HG02642 (cell line): ENCODE measurements at regions not wholly inside any gene's neighbourhood (a gene's known extent, or its start where the extent isn't known, plus 50 kb on each side); places are given as distances from the start of the nearest gene placed in this dataset.

ENCODE experiments used
- ATAC-seq: cut with Tn5 transposase; IDR thresholded peaks from one replicate; pipeline ENCODE4 v1.9.1; 2021; ENCODE audit warnings: mild to moderate bottlenecking; ENCODE audit not compliant: unreplicated experiment, poor library complexity

DNA sequence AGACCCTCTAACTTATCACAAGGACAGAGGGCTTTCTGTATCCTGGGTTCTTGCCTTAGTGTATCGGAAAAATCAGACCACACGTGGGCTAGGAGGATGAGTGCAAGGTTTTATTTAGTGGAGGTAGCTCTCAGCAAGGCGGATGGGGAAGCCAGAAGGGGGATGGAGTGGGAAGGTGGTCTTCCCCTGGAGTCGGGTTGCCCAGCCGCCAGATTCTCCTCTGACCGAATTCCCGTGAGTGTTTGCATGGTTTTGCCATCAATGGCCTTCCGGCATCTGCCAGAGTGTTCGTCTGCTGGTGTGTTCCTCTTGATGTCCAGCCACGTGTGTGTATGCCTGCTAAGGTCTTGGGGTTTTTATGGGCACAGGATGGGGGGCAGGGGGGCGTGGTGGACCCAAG, 1335.1 kb upstream of the SPRY2 start:
- no peak for ATAC-seq

DNA sequence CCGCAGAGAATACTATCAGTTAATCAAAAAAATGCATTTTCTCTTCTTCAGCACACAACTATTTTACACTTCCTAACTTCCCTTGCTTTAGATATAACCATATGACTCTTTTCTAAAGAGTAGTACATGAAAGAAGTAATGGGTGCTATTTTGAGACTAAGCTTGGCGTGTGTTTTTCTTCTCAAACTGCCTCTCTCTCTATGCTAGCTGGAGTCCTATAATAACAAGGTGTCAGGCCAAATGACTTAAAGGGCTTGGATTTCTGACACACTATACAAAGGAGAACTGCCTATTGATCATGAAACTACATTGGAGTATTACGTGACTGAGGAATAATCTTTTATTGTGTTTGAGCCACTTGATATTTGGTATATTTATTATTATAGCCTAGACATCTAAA, 1330.1 kb upstream of the SPRY2 start:
- no peak for ATAC-seq

DNA sequence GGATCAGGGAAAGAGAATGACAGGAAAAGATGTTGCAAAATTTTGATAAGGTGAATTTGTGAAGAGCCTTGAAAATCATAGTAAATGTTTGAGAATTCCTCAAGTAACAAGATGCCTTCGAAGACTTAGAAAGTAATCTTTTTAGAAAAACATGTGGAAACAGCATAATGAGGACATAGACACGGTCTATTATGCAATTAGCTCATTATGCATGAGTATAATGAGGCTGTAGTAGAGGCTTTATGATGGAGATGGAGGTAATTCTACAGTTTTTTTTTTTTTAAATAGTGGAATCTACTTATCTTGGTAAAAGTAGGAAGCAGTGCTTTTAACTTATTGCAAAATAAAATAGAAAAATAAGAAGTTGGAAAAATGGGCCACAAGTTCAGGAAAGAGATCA, 1329.1 kb upstream of the SPRY2 start:
- ATAC-seq = no peak

DNA sequence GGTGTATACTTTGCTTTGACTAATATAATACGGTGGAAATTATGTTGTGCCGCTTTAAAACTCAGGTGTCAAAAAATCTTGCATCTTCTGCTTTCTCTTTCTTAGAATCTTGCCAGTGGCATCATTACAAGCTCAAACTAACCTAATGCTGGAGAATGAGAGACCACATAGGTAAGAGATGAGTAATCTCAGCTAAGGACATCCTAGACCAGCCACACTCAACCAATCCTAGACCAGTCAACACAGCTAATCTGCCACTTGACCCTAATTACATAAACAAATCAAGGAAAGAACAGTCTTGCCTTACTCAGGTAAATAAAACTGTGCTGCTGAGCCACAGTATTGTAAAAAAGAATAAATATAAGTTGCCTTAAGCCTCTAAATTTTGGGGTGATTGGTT, 1323.9 kb upstream of the SPRY2 start:
- no peak for ATAC-seq

DNA sequence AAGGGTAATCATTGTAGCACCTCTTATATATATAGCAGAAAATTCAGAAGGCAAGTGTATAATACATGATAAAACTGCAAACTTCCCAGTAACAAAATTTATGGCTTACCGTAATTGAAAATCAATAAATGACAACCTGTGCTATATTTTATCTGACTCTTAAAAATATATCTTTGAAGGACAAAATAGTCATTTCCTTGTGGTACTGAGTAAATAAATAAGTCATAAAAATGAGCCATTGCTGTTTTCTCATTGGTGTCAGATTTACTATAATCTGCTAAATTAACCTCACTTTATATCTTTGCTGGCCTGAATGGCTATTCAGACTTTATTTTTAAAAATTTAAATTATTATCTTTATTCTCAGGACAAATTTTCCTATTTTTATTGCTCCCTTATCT, 1319.1 kb upstream of the SPRY2 start:
- no peak for ATAC-seq

DNA sequence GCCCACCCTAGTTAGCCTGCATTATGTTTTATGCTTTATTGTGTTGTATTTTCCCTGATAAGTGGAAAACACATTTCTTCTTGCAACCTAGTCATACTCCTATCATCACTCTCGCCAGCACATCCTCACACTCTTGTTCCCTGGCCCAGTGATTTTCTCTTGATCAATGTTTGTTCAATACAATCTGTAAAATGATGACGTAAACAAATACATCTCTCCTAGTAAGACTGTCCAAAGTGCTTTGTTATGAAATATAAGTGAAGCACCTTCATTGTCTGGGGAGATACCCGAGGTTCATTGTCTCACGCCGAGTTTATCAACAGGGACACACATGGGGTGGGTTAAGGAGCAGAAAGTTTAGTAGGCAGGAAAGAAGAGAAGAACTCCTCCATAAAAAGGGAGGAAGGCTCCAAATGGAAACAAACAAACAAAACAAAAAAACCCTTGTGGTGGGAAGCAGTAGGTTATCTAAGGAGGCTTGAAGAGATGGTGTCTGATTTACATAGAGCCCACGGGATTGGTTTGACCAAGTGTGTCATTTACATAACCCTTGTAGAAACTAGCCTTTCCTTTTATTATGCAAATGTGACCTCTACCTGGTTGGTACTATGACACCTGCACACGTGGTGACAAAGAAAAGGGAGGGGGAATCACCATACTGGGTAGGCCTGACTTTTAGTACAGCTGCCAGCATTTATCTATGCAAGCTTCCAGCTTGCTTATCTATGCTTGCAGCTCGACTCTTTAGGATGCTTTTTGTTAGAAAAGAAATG, 1317.9 kb upstream of the SPRY2 start:
- ATAC-seq = no peak

DNA sequence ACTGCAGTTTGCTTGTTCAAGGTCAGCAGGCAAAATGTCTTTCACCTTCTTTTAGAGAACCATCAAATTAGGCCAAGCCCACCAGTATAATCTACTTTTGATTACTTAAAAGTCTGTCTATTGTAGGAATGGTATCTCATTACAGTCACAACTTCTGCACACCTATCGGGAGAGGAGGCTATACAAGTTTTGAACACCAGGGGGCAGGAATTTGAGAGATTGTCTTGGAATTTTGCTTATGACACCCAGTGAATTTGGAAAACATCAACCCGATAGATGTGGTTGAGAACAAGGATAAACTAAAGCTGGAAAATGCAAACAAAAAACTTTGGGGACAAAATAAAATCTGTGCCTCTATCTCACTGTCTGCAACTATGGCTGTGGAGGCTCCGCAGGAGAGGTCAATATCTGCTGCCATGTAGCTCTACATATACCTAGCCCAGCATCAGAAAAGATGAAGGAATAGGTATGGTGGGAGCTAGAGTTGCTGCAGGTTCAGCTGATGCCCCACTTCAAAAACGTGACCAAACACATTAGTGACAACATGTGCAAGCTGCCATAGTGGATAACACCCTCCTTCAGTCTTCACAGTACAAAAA, 1299.2 kb upstream of the SPRY2 start:
- no peak for ATAC-seq

DNA sequence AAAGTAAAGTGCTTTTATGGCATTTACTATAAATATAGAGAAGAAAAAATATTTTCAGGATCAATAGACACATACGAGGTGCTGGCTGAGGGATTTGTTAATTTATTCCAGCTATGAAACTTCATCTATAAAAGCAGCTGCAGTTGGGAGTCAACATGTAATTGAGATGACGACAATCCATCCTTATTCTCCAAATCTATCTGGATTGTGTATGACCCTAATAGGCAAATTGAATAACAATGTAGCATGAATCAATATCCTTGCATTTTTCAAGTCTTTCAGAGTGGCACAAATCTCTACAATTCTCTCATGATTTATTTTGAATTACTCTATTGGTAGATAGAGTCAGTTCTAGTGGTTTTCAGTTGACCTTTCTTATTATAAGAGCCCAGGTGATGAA, 1296.5 kb upstream of the SPRY2 start:
- no peak for ATAC-seq

DNA sequence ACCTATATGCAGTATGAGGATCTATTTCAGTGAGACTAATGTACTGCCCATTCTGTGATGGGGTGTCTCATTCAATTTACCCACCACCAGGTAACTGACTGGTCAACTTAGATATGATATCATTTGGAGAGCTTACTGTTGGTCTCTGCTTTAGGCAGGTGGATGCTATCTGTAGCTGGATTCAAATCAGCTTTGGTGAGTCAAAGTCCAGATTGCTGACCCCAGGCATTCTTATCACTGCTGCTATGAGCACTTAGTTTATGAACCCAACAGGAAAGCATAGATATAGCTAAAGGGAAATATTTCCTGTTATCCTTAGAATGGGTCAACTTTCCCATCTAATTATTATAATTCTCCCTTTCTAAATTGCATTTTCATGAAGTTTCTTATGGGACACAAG, 1295.2 kb upstream of the SPRY2 start:
- ATAC-seq = no peak

DNA sequence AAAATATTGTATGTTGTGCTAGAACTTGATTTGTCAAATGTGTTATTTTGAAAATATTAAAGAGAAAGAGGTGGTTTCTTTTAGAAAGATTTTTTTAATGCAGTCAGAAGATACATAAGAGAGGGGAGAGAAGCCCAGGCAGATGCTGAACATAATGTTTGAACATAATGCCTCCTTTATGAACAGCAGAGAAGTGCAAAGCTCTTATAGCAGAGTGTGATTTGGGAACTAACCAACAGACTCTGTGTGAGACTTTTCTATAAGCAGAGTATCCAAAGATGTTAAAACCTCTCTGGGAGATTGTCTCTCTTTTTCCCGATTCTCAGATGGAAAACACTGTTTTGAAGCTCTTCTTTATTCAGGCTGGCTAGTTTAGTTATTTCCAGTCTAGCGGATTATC, 1274.1 kb upstream of the SPRY2 start:
- ATAC-seq = no peak

DNA sequence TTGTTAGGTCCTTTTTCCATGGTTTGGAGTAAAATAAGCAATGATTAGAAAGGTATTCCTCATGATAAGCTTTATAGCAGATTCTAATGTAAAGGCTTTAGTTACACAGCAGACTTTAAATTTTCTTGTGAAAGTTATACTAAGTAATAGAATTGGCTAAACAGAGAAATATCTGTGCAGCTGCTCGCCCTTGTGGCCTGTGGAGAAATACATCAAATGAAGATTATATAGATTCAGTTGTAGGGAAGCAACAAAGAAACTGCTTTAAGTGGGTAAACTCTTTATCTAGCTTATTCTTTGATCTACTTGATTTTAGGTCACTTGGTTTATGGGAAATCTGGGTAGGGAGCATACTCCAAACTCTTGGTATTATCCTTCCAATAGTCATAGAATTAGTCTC, 1269.7 kb upstream of the SPRY2 start:
- ATAC-seq = no peak

DNA sequence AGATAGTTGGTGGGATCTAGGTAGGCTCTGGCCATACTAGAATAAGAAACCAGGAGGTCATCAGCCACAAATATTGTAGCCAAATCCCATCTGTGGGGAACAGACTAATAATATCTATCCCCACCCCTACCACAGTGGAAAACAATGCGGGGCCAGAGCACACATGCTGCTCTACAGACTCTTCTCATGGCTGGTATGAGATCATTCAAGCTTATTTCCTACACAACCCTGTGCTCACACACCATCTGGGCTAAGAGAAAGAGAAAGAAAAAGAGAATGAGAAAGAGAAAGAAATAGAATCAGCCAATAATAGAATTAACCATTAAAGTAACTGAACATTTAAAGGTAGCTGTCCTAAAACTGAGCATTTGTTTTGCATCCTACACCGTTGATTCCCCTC, 1268.4 kb upstream of the SPRY2 start:
- ATAC-seq = no peak

DNA sequence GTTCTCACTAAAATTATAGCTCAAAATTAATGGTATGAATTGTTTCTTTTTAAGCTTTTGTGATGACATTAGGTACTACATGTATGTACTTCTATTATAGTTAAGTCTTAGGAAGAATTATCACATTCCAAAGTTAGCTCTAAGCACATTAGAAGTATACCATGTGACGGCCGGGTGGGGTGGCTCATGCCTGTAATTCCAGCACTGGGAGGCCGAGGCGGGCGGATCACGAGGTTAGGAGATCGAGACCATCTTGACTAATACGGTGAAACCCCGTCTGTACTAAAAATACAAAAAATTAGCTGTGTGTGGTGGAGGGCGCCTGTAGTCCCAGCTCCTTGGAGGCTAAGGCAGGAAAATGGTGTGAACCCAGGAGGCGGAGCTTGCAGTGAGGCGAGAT, 1265.1 kb upstream of the SPRY2 start:
- ATAC-seq = no peak

DNA sequence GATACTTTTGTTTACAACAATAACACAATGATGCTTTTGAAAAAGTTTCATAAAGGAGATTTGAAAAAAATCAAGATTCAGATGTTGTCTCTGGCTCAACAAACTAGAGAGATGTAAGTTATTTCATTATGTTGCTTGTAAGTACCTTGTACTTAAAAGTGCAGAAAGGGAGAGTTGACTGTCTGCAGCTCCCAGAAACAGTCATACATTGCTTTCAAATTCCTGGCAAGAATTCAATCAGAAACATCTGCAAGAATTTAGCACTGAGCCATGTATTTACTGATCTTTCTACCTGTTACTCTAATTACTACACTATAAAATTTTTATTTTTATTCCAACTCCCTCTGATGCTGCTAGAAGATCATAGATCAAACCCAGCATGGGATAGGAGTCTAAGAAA, 1261.3 kb upstream of the SPRY2 start:
- ATAC-seq = no peak

DNA sequence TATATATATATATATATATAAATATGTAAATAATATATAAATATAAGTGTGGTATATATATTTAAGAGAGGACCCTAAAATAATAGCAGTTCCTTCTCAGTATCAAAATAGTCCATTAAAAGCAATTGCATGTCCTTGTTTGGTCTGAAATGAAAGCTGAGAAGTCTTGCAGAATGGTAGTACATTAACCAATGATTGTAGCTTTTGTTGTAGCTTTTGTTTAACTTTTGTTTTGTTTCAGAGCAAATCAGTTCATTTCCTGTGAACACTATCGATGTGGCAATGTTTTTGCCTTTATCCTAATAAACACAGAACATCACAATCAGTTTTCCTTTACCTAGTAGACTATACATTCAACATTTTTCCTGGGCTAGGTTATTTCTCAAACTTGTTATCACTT, 1256.2 kb upstream of the SPRY2 start:
- ATAC-seq = no peak

DNA sequence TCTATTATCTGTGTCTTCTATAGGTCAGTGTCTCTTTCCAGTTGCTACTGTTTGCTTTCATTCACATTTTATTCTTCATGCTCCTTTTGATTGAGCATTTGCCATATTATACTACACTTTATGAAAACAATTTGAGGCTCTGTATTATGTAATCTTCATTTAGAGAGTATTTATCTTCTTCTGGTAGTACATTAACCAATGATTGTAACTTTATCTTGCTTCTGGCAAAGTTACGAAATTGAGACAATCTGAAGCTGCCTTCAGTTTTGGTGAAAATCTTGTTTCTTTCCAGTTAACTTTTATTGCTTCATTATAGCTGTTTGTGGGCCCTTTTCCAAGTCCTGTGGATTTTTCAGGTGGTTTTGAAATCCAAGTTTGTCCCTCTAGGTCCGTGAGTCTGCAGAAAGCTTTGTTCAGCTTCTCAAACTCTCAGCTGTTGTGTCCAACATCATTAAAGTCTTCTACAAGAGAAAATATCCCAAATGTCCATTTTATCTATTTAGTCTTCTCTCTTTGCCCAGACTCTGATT, 1255.4 kb upstream of the SPRY2 start:
- ATAC-seq = no peak

DNA sequence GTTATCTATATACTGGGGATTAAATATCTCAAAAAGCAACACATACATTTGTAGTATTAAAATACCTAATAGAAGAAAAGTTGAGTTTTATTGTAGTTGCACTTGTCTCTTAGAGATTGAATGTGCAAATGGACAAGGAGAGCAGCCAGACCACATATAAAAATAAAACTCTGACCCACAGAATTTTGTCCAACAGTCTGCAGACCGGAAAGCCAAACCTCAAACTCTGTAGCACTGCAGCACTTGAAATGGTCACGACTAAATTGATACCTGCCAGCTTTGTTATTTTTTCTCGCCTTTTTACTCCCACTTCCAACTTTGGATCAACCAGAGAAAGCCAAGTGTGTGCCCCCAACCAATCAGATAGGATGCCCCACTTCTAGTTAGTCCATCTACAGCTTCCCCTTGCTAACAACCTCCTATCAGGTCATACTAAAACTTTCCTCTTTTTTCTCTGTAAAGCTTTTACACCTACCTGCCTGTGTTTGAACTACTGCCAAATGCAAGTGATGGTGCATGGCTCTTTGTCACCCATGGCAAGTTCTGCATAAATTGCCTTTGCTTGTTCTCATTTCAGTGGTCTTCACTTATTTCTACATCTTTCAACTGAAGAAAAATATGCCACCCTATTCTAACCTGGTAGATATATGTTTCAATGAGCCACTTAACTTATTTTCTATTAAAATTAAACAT, 1250.7 kb upstream of the SPRY2 start:
- no peak for ATAC-seq

DNA sequence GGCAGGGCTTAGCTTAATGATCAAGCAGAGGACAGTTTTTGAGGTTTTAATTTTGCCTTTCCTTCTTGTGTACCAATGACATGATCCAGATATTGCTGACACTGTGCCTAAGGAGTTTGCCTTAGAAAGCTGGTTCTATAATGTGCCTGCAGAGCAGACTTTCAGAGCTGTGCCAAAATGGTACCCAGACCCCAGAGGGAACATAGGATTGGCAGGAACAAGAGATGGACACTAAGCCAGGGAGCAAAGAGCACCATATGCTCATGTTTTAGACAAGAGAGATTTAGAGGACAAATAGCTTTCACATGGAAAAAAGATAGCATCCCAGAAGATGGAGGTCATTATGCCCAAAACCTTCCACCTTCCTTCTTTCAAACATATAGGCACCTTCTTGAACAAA, 1241.5 kb upstream of the SPRY2 start:
- ATAC-seq = no peak

DNA sequence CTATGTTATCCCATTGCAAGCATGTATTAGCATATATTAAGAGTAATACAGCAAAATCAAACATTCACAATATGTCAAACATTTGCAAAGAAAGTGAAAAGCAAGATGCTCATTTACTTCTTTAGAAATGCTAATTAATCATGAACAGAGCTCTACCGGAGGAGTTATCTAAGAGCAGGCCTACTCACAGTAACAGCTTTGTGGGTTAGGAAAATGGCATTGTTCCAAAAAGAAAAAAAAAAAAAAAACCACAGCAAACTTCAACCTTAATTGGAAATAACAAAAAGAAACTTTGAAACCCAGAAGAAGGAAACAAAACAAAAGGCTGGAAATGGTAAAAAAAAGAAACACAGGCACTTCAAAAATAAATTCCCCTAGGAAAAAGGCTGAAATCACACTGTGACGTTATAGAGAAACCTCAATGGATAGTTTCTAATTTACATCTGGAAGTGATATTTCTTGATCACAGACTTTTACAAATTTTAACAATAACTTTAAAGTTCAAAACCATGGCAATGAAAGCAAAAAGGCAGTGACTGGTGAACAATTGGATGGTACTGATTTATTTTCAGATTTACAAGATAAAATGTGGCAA, 1236.8 kb upstream of the SPRY2 start:
- ATAC-seq = no peak

DNA sequence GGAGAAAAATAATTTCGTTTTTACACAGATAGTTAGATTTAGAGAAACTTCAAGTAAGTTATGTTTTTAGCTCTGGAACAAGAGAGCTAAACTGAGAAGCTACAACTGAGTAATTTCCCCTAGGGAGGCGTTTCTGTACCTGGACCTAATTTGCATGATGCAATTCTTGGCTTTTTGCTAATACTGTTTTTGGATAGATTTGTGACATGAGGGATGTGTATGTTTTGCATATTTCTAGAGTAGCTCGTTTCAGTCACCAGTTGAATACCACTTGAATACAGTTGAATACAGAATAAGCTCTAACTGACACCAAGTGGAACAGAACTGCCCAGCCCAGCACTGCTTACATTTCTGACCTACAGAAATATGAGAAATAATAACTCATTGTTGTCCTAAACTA, 1227.9 kb upstream of the SPRY2 start:
- no peak for ATAC-seq

DNA sequence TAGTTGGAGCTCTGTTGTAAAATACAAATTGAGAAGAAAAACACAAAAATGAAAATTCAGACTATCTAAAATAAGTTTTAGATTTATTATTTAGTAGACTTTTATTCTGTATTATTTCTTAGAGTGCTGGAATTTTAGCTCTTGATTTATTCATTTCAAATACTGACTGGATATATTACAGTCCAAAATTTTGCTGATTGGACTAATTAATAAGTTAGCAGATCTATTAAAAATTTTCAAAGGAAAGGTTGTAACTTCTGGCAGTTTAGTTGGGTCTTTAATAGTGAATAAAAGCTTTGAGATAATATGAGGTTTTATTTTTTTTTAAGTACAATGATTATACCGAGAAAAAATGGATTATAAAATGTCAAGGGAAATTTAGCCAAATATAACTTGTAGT, 1224.9 kb upstream of the SPRY2 start:
- no peak for ATAC-seq
